SKM-1 (cell line): ENCODE measurements at regions not wholly inside any gene's neighbourhood (a gene's known extent, or its start where the extent isn't known, plus 50 kb on each side); places are given as distances from the start of the nearest gene placed in this dataset.
"Not testable (repeated sequence)": the region's sequence is repeated elsewhere in the genome, so short reads cannot be mapped to it uniquely, and the experiment has no call there.

Experiments
- DNase-seq: peaks from one replicate; lab custom pipeline; 2025; ENCODE audit not compliant: unreplicated experiment; lab: John Stamatoyannopoulos, UW

- DNase-seq = peak; percentile 1
Measured at GRCh38 chr2:131584380-131584779, 56.7 kb downstream of the CCDC74A start.

- DNase-seq = peak; percentile 2
Measured at GRCh38 chr2:131584940-131585339, 57.3 kb downstream of the CCDC74A start.

- DNase-seq = no peak
Measured at GRCh38 chr2:131588152-131588873, 60.6 kb downstream of the CCDC74A start.

- not testable (repeated sequence) for DNase-seq
Measured at GRCh38 chr2:131589126-131589525, 61.4 kb downstream of the CCDC74A start.

GRCh38 chr2:131590366-131590765 is 62.7 kb downstream of the CCDC74A start:
- no peak for DNase-seq

- no peak for DNase-seq
Measured at GRCh38 chr2:131590896-131591295, 63.2 kb downstream of the CCDC74A start.

GRCh38 chr2:131596561-131596960 is 68.9 kb downstream of the CCDC74A start:
- not testable (repeated sequence) for DNase-seq

GRCh38 chr2:131602444-131602843 is 74.8 kb downstream of the CCDC74A start:
- not testable (repeated sequence) for DNase-seq

- DNase-seq = not testable (repeated sequence)
Measured at GRCh38 chr2:131604652-131605051, 77.0 kb downstream of the CCDC74A start.

- not testable (repeated sequence) for DNase-seq
Measured at GRCh38 chr2:131606366-131606765, 78.7 kb downstream of the CCDC74A start.

- DNase-seq = not testable (repeated sequence)
Measured at GRCh38 chr2:131607056-131607455, 79.4 kb downstream of the CCDC74A start.

- DNase-seq = not testable (repeated sequence)
Measured at GRCh38 chr2:131614539-131614938, 86.9 kb downstream of the CCDC74A start.

GRCh38 chr2:131618320-131618719 is 90.6 kb downstream of the CCDC74A start:
- DNase-seq = not testable (repeated sequence)

GRCh38 chr2:131622874-131623273 is 95.2 kb downstream of the CCDC74A start:
- peak; percentile 17 for DNase-seq

- not testable (repeated sequence) for DNase-seq
Measured at GRCh38 chr2:131626011-131626410, 98.3 kb downstream of the CCDC74A start.

GRCh38 chr2:131626565-131626964 is 98.9 kb downstream of the CCDC74A start:
- not testable (repeated sequence) for DNase-seq

- DNase-seq = not testable (repeated sequence)
Measured at GRCh38 chr2:131627777-131628176, 100.1 kb downstream of the CCDC74A start.

GRCh38 chr2:131631648-131632047 is 104.0 kb downstream of the CCDC74A start:
- not testable (repeated sequence) for DNase-seq

GRCh38 chr2:131633405-131633804 is 105.7 kb downstream of the CCDC74A start:
- not testable (repeated sequence) for DNase-seq

GRCh38 chr2:131633827-131634695 is 106.4 kb downstream of the CCDC74A start:
- DNase-seq = not testable (repeated sequence)

GRCh38 chr2:131635611-131636010 is 107.9 kb downstream of the CCDC74A start:
- no peak for DNase-seq
